Right atrium auricular region (tissue), 2 donors: ENCODE measurements at regions not wholly inside any gene's neighbourhood (a gene's known extent, or its start where the extent isn't known, plus 50 kb on each side); places are given as distances from the start of the nearest gene placed in this dataset.

Source experiments
- DNase-seq: peaks from one replicate; pipeline ENCODE4 v3.0.0-alpha.2; 2019; ENCODE audit warnings: low spot score
- H3K27ac ChIP-seq, 2 donors: fragments of 200-600 bp; sonication (generic); 1 replicate in 1 of 2; 2 replicates in 1 of 2; pipeline ENCODE4 v1.5.1; 2016 to 2019
- H3K27me3 ChIP-seq, 2 donors: fragments of 200-600 bp; sonication (generic); one replicate each; pipeline versions ENCODE4 v1.5.1 to v1.6.0; 2017 to 2019
- H3K36me3 ChIP-seq: fragments of 200-600 bp; sonication (generic); one replicate; pipeline ENCODE4 v1.5.1; 2016
- H3K4me1 ChIP-seq, 2 donors: fragments of 200-600 bp; sonication (generic); one replicate each; pipeline versions ENCODE4 v1.5.1 to v1.6.0; 2017 to 2019
- H3K4me3 ChIP-seq, 2 donors: fragments of 200-600 bp; sonication (generic); 1 replicate in 1 of 2; 2 replicates in 1 of 2; pipeline ENCODE4 v1.5.1; 2017 to 2019; ENCODE audit warnings: mild to moderate bottlenecking in 1 of 2, moderate library complexity in 1 of 2
- H3K9me3 ChIP-seq, 2 donors: fragments of 200-600 bp; sonication (generic); one replicate each; pipeline ENCODE4 v1.5.1; 2019
- TF ChIP-seq, protein P1 (sequence below), 2 donors: fragments of 200-600 bp; sonication (generic); IDR thresholded peaks; one replicate each; pipeline ENCODE4 v1.5.1; 2019; ENCODE audit warnings: antibody characterized with exemption in 2 of 2

DNA sequence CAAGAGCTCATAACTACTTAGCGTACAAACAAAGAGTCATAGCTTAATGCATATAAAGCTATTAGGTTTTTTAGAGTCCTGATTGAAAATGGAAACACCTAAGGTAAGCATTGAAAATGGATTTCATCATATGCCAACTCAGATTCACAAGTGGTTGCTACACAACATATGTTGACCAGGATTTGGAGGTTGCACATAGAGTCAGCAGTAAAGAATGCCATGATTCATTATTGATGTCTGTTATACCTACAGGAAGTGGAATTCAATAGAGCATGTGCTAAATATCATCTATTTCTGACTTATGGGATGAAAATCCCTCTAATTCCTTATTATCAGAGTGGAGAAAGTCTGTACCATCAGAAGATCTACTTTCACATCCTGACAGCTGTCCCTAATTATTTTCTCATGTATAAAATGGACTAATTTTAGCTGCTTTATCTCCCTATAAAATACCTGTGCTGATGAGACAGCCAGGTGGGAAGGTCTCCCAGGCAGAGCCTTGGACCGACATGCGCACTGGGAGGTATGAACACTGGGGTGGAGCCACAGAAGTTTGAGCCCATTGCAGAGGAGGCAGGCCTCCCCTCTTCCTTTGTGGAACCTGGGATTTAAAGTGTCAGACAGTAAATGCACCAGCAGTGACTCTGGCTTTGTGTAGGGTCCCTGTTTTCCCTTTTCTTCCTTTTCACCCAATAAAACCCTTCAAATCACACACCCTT, 204.2 kb downstream of the AASDHPPT start:
- Histone ChIP-seq H3K4me1 (no peaks in the 10 kb centered on the region), H3K4me3 (no peak overlapping the region), H3K27me3 (no peaks in the 10 kb centered on the region), H3K27ac (no peak overlapping the region), H3K9me3 (no peaks in the 10 kb centered on the region), H3K36me3 (no peaks in the 10 kb centered on the region)
- no peak for DNase-seq
- TF ChIP-seq, protein P1, sequence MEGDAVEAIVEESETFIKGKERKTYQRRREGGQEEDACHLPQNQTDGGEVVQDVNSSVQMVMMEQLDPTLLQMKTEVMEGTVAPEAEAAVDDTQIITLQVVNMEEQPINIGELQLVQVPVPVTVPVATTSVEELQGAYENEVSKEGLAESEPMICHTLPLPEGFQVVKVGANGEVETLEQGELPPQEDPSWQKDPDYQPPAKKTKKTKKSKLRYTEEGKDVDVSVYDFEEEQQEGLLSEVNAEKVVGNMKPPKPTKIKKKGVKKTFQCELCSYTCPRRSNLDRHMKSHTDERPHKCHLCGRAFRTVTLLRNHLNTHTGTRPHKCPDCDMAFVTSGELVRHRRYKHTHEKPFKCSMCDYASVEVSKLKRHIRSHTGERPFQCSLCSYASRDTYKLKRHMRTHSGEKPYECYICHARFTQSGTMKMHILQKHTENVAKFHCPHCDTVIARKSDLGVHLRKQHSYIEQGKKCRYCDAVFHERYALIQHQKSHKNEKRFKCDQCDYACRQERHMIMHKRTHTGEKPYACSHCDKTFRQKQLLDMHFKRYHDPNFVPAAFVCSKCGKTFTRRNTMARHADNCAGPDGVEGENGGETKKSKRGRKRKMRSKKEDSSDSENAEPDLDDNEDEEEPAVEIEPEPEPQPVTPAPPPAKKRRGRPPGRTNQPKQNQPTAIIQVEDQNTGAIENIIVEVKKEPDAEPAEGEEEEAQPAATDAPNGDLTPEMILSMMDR (IDR thresholded peaks at IDR 0.05): no peak

DNA sequence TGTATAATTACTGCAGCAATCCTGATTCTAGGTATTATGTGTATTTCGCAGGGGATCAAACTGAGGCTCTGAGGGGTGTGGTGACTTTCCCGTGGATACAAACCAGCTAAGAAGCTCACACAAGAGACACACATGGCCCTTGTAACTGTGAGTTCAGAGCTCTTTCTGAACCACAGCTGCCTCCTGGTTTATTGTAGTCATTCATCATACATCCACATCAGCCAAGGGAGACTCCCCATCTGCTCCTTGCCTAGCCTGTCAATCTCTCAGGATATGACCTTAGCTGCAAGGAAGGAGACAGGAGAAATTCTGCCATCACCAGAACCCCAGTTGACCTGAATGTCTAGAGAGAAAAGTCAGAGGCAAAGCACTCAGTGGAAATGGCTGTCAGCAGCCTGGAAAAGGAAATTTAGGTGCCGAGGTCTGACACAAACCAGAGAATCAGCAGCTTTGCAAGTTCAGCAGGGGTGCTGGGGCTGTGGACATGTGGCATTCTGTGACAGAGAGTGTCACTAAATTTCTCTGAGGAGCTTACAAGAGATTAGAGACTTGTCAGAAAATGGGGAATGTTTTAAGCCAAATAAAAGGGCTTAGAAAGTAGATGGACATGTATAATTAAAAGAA, 209.5 kb downstream of the AASDHPPT start:
- Histone ChIP-seq H3K4me3 (no peak overlapping the region), H3K27ac (no peak overlapping the region), H3K27me3 (no peaks in the 10 kb centered on the region), H3K4me1 (no peaks in the 10 kb centered on the region), H3K36me3 (no peaks in the 10 kb centered on the region), H3K9me3 (no peaks in the 10 kb centered on the region)
- no peak for DNase-seq
- TF ChIP-seq, protein P1 (IDR thresholded peaks at IDR 0.05): no peak

DNA sequence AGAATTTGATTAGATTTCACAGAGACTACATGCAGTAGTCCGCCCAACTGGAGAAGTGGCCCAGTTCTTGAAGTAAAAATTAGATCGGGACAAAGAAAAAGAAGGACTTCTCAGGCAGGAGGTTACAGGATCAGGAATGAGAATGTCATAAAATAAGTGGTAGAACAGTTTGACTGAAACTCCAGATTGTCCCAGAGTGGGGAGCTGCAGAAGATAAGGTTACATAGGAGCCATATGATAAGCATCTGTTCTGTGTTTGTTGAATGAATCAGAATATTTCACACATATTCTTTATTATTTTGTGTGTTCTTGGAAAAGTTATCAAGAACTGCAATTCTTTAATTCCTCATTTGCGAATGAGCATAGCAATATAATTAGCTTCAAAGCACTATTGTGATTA, 210.6 kb downstream of the AASDHPPT start:
- H3K4me1 ChIP-seq: no peaks in the 10 kb centered on the region
- no peak for DNase-seq
- no peaks in the 10 kb centered on the region for H3K9me3 ChIP-seq
- TF ChIP-seq, protein P1 (IDR thresholded peaks at IDR 0.05): no peak
- H3K36me3 ChIP-seq: no peaks in the 10 kb centered on the region
- no peak overlapping the region for H3K27ac ChIP-seq
- H3K4me3 ChIP-seq: no peak overlapping the region
- H3K27me3 ChIP-seq: no peaks in the 10 kb centered on the region

DNA sequence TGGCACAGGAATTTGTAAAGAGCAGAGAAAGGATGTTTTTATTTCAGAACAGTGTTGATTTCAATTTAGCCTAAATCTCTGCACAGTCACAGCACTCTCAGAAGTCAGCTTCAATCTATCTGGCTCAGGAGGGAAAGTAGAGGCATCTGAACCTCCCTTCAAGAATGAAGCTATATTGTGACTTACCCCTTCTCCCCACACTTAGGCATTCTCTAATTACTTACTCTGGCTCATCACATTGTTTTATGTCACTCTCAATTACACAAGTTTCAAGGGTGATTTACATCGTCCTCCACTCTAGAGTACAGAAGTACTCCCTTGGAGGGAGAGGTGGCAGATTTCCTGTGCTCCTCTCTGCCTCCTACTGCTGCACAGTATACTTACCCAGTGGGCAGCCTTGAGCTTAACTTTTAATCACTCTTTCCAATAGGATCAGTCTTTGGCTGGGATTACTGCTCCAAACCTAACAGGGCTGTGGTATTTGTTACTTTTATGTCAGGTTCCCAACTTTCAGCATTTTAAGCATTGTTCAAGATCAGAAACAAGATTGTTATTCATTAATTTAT, 211.4 kb downstream of the AASDHPPT start:
- no peak for DNase-seq
- TF ChIP-seq, protein P1 (IDR thresholded peaks at IDR 0.05): no peak
- no peaks in the 10 kb centered on the region for H3K27me3 ChIP-seq

DNA sequence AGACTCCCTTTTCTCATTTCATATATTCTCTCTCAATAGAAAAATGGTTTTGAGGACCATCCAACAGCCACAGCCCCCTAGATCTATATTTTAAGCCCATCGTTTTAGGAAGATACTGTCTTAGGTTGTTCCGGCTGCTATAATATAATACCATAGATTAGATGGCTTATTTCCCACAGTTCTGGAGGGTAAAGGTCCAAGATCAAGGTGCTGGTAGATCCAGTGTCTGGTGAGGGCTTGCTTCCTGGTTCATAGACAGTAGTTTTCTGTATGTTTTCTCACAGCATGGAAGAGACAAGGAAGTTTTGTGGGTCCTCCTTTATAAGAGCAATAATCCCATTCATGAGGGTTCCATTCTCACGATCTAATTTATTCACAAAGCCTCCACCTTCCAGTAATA, 215.1 kb downstream of the AASDHPPT start:
- DNase-seq: no peak
- Histone ChIP-seq H3K4me3 (no peak overlapping the region), H3K4me1 (no peaks in the 10 kb centered on the region), H3K36me3 (no peaks in the 10 kb centered on the region), H3K27ac (no peak overlapping the region), H3K9me3 (no peaks in the 10 kb centered on the region), H3K27me3 (no peaks in the 10 kb centered on the region)
- TF ChIP-seq, protein P1 (IDR thresholded peaks at IDR 0.05): no peak

More for the DNA sequence above, 211.4 kb downstream of the AASDHPPT start:
- Histone ChIP-seq H3K36me3 (no peaks in the 10 kb centered on the region), H3K4me3 (no peak overlapping the region), H3K27ac (no peak overlapping the region), H3K9me3 (no peaks in the 10 kb centered on the region), H3K4me1 (no peaks in the 10 kb centered on the region)
